GM23338 (cell line): ENCODE measurements at regions not wholly inside any gene's neighbourhood (a gene's known extent, or its start where the extent isn't known, plus 50 kb on each side); places are given as distances from the start of the nearest gene placed in this dataset.

ENCODE experiments used
- ATAC-seq: fragments of 200-7000 bp; cut with Tn5 transposase; 3 replicates; pipeline ENCODE4 v1.9.1; 2020
- DNase-seq: peaks from one replicate; pipeline ENCODE4 v3.0.0-alpha.2; 2015; ENCODE audit warnings: low spot score
- H2AFZ ChIP-seq: fragments of 200-600 bp; sonication (generic); 2 replicates; pipeline ENCODE4 v1.8.0; 2016; ENCODE audit warnings: antibody characterized with exemption, mild to moderate bottlenecking, moderate library complexity
- H3F3A ChIP-seq: fragments of 200-600 bp; sonication (generic); replicated peaks from 2 replicates; pipeline ENCODE4 v1.8.0; 2017; ENCODE audit warnings: antibody characterized with exemption, mixed run types, low read depth
- H3K27ac ChIP-seq: fragments of 200-600 bp; sonication (generic); 2 replicates; pipeline ENCODE4 v1.6.1; 2016; ENCODE audit warnings: low read depth
- H3K27me3 ChIP-seq: fragments of 200-600 bp; sonication (generic); 2 replicates; pipeline ENCODE4 v1.8.0; 2016; ENCODE audit warnings: mild to moderate bottlenecking, mixed run types, moderate library complexity; ENCODE audit not compliant: insufficient read depth
- H3K36me3 ChIP-seq: fragments of 200-600 bp; sonication (generic); 2 replicates; pipeline ENCODE4 v1.8.0; 2016; ENCODE audit warnings: mild to moderate bottlenecking; ENCODE audit not compliant: insufficient read depth
- H3K4me1 ChIP-seq: fragments of 200-600 bp; sonication (generic); 2 replicates; pipeline ENCODE4 v1.8.0; 2016; ENCODE audit warnings: mild to moderate bottlenecking, moderate library complexity; ENCODE audit not compliant: insufficient read depth
- H3K4me2 ChIP-seq: fragments of 200-600 bp; sonication (generic); 2 replicates; pipeline ENCODE4 v1.7.1; 2017; ENCODE audit warnings: mixed run types
- H3K4me3 ChIP-seq: fragments of 200-600 bp; sonication (generic); 2 replicates; pipeline ENCODE4 v1.6.1; 2016; ENCODE audit warnings: mixed run types
- H3K79me2 ChIP-seq: fragments of 200-600 bp; sonication (generic); replicated peaks from 2 replicates; pipeline ENCODE4 v1.8.0; 2017; ENCODE audit warnings: mild to moderate bottlenecking; ENCODE audit not compliant: insufficient read depth
- H3K9me2 ChIP-seq: fragments of 200-600 bp; sonication (generic); 2 replicates; pipeline ENCODE4 v1.8.0; 2017; ENCODE audit not compliant: insufficient read depth
- H4K20me1 ChIP-seq: fragments of 200-600 bp; sonication (generic); replicated peaks from 2 replicates; pipeline ENCODE4 v1.8.0; 2017; ENCODE audit warnings: mild to moderate bottlenecking; ENCODE audit not compliant: insufficient read depth
- H3K27ac Mint-ChIP-seq: 2 replicates; pipeline ENCODE4 v1.8.0; 2020; ENCODE audit warnings: inconsistent platforms, mild to moderate bottlenecking, moderate library complexity, mixed read lengths
- H3K27me3 Mint-ChIP-seq: 3 replicates; pipeline ENCODE4 v1.8.0; 2022; ENCODE audit warnings: low read depth, mild to moderate bottlenecking, moderate library complexity, mixed read lengths, inconsistent platforms; ENCODE audit not compliant: insufficient read depth, poor library complexity
- H3K36me3 Mint-ChIP-seq: 3 replicates; pipeline ENCODE4 v1.8.0; 2021; ENCODE audit warnings: low read depth, mild to moderate bottlenecking, inconsistent platforms, moderate library complexity, mixed read lengths
- H3K4me1 Mint-ChIP-seq: 3 replicates; pipeline ENCODE4 v1.8.0; 2020; ENCODE audit warnings: mild to moderate bottlenecking, inconsistent platforms, mixed read lengths
- H3K4me3 Mint-ChIP-seq: 3 replicates; pipeline ENCODE4 v1.8.0; 2021; ENCODE audit warnings: moderate library complexity, mild to moderate bottlenecking, inconsistent platforms, mixed read lengths
- H3K9me3 Mint-ChIP-seq: 3 replicates; pipeline ENCODE4 v1.8.0; 2020; ENCODE audit warnings: moderate library complexity, mild to moderate bottlenecking, inconsistent platforms, mixed read lengths
- CREB1 ChIP-seq: fragments of 250-450 bp; sonication (Bioruptor Pico); IDR thresholded peaks from 2 replicates; pipeline ENCODE4 v1.5.0; 2020; ENCODE audit warnings: low read depth, mild to moderate bottlenecking, moderate library complexity
- EZH2 ChIP-seq: fragments of 200-600 bp; sonication (generic); IDR thresholded peaks from one replicate; pipeline ENCODE4 v1.8.0; 2017; ENCODE audit warnings: antibody characterized with exemption, mild to moderate bottlenecking, low read depth; ENCODE audit not compliant: unreplicated experiment
- EZH2phosphoT487 ChIP-seq: fragments of 200-600 bp; sonication (generic); IDR thresholded peaks from one replicate; pipeline ENCODE4 v1.8.1; 2018; ENCODE audit warnings: antibody characterized with exemption; ENCODE audit not compliant: unreplicated experiment
- JUNB ChIP-seq: IDR thresholded peaks from one replicate; pipeline ENCODE4 v1.6.1; 2016; ENCODE audit warnings: antibody characterized with exemption; ENCODE audit not compliant: unreplicated experiment
- NANOG ChIP-seq: IDR thresholded peaks from 2 replicates; pipeline ENCODE4 v1.6.1; 2016; ENCODE audit warnings: antibody characterized with exemption, borderline replicate concordance
- POLR2AphosphoS5 ChIP-seq: IDR thresholded peaks from 2 replicates; pipeline ENCODE4 v1.6.1; 2016; ENCODE audit warnings: antibody characterized with exemption, low read depth
- ZNF331 ChIP-seq: fragments of 250-450 bp; sonication (Bioruptor Pico); IDR thresholded peaks from 2 replicates; pipeline ENCODE4 v1.5.0; 2020; ENCODE audit warnings: low read depth, mild to moderate bottlenecking, moderate library complexity
- ZNF462 ChIP-seq: fragments of 250-450 bp; sonication (Bioruptor Pico); IDR thresholded peaks from 2 replicates; pipeline ENCODE4 v1.5.0; 2020; ENCODE audit warnings: mild to moderate bottlenecking, moderate library complexity
- TF ChIP-seq, protein P1 (sequence below), 2 experiments: fragments of 200-600 bp in 1 of 2; sonication (generic) in 1 of 2; conservative IDR thresholded peaks; 2 replicates each; pipeline versions ENCODE4 v1.5.1 to v1.6.1; 2016 to 2017; ENCODE audit warnings: antibody characterized with exemption in 2 of 2, low read depth in 2 of 2, mild to moderate bottlenecking in 2 of 2, moderate library complexity in 1 of 2
- TF ChIP-seq, protein P2 (sequence below): IDR thresholded peaks from 2 replicates; pipeline ENCODE4 v1.6.1; 2016; ENCODE audit warnings: antibody characterized with exemption

GRCh38 chr10:53667063-53667462 lies 894.5 kb upstream of the MBL2 start (continued):
- TF ChIP-seq, protein P1, sequence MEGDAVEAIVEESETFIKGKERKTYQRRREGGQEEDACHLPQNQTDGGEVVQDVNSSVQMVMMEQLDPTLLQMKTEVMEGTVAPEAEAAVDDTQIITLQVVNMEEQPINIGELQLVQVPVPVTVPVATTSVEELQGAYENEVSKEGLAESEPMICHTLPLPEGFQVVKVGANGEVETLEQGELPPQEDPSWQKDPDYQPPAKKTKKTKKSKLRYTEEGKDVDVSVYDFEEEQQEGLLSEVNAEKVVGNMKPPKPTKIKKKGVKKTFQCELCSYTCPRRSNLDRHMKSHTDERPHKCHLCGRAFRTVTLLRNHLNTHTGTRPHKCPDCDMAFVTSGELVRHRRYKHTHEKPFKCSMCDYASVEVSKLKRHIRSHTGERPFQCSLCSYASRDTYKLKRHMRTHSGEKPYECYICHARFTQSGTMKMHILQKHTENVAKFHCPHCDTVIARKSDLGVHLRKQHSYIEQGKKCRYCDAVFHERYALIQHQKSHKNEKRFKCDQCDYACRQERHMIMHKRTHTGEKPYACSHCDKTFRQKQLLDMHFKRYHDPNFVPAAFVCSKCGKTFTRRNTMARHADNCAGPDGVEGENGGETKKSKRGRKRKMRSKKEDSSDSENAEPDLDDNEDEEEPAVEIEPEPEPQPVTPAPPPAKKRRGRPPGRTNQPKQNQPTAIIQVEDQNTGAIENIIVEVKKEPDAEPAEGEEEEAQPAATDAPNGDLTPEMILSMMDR (conservative IDR thresholded peaks at IDR 0.05; ENCODE audit: low read depth in 2 of 2): no peak
- TF ChIP-seq EZH2 (no peak), POLR2AphosphoS5 (no peak)

DNA sequence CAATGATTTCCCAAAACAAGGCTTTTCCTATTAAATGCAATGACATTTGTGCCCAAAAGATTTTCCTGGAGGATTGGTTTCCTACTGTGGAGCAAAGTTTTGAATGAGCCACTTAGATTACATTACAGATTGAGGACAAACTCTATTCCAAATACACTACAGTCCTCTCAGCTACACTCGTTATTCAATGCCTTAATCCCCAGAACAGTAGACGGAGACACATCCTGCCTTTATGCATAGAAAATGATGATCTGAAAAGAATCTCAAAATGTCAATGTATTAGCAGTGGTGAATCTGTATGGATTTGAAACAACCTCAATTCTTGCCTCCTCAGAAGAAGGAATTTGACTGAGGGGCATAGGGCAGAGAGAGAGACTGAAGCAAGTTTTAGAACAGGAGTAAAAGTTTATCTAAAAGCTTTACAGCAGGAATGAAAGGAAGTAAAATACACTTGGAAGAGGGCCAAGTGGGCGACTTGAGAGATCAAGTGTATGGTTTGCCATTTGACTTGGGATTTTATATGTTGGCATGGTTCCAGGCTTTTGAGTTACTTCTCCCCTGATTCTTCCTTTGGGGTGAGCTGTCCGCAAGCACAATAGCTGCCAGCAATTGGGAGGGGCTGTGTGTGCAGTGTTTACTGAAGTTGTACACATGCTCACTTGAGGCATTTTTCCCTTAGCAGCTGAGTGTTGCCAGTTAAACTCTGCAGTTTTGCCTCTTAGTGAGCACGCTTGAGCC lies 891.9 kb upstream of the MBL2 start:
- Histone ChIP-seq H3K4me1 (no peaks in the 10 kb centered on the region), H3K4me3 (no peak overlapping the region), H3K9me2 (no peaks in the 10 kb centered on the region; the same call in 1 of the 2 replicates), H2AFZ (peak overlapping the region; percentile 90; the same call in 1 of the 2 replicates), H4K20me1 (no peaks in the 10 kb centered on the region), H3K79me2 (no peaks in the 10 kb centered on the region), H3K4me2 (no peak overlapping the region), H3K27me3 (no peaks in the 10 kb centered on the region), H3K27ac (peak overlapping the region; percentile 42; the same call in 1 of the 2 replicates), H3K36me3 (no peaks in the 10 kb centered on the region), H3F3A (0 out of 2 replicates have a peak, but pooled peaks cover 5% of the 10 kb centered on the region)
- TF ChIP-seq ZNF462 (CRISPR knock-in tag) (no peak), EZH2 (no peak), NANOG (no peak), CREB1 (CRISPR knock-in tag) (no peak), ZNF331 (CRISPR knock-in tag) (no peak), EZH2phosphoT487 (no peak), JUNB (no peak)
- TF ChIP-seq, protein P2, sequence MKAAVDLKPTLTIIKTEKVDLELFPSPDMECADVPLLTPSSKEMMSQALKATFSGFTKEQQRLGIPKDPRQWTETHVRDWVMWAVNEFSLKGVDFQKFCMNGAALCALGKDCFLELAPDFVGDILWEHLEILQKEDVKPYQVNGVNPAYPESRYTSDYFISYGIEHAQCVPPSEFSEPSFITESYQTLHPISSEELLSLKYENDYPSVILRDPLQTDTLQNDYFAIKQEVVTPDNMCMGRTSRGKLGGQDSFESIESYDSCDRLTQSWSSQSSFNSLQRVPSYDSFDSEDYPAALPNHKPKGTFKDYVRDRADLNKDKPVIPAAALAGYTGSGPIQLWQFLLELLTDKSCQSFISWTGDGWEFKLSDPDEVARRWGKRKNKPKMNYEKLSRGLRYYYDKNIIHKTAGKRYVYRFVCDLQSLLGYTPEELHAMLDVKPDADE: no peak
- peaks cover 3% of the 10 kb centered on the region for H3K27me3 Mint-ChIP-seq
- no peak for ATAC-seq
- H3K27ac Mint-ChIP-seq: no peak overlapping the region
- no peak for DNase-seq
- H3K36me3 Mint-ChIP-seq: peaks cover 36% of the 10 kb centered on the region
- no peak overlapping the region for H3K4me3 Mint-ChIP-seq
- peaks cover 2% of the 10 kb centered on the region for H3K4me1 Mint-ChIP-seq
- peaks cover 31% of the 10 kb centered on the region for H3K9me3 Mint-ChIP-seq
